NCI-H748 (cell line): ENCODE measurements at regions not wholly inside any gene's neighbourhood (a gene's known extent, or its start where the extent isn't known, plus 50 kb on each side); places are given as distances from the start of the nearest gene placed in this dataset.
"Not testable (repeated sequence)": the region's sequence is repeated elsewhere in the genome, so short reads cannot be mapped to it uniquely, and the experiment has no call there.

Source experiments
- DNase-seq: peaks from one replicate; lab custom pipeline; 2025; ENCODE audit not compliant: unreplicated experiment; lab: John Stamatoyannopoulos, UW

GRCh38 chr4:116055857-116056827 is 942.7 kb upstream of the NDST4 start:
- DNase-seq: peak; percentile 36

- DNase-seq: no peak
These were observed 913.9 kb upstream of the NDST4 start for GRCh38 chr4:116027311-116027710.

GRCh38 chr4:116024954-116025708 is 911.7 kb upstream of the NDST4 start:
- DNase-seq: peak; percentile 21

DNA sequence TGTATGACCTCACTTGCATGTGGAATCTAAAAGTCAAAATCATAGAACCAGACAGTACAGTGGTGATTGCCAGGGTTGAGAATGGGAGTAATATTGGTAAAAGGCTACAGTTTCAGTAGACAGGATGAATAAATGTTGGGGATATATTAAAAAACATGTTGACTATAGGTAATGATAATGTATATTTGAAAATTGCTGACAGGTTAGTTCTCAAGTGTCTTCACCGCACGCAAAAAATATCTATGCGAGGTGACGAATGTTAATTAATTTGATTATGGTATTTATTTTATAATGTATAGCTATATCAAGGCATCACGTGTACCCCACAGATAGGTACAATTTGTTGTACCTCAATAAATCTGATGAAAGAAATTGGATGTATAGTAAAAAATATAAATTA is 909.6 kb upstream of the NDST4 start:
- DNase-seq: no peak

GRCh38 chr4:116020141-116020722 is 906.8 kb upstream of the NDST4 start:
- peak; percentile 18 for DNase-seq

- no peak for DNase-seq
These were observed 905.4 kb upstream of the NDST4 start for GRCh38 chr4:116018831-116019230.

DNA sequence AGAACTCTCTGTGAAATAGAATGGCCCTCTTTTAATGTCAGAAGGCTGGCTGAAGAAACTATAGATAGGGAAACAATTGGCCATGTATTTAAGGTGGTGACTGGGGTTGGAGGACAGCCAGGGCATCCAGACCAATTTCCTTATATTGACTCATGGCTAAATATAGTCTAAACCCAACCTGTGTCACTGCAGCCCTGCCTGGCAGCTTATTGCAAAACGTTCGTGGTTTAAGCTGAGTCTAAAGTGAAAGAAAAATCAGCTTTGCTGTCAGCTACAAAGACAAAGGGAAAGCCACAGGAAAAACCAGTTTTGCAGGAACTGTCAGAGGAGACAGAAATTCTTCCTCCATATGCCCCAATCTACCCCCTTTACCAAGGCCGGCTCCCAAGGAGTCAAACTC is 902.8 kb upstream of the NDST4 start:
- DNase-seq: peak; percentile 34

DNA sequence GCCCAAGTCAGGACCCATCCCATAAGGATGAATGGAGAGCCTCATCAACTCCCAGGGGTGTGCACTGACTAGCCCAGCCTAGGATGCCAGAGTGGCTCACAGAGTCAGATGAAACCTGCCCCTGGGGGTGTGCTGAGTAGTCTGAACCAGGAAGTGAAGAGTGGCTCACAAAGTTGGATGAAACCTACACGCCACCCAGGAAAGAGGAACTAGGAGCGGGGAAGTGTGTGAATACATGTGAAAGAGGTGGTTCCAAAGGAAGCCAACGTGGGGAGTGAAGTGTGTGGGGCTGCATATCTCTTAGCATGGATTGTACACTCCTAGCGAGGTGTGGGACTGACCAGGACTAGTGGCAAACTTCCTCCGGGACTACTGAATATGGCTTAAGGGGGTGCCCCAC is 902.1 kb upstream of the NDST4 start:
- no peak for DNase-seq

DNA sequence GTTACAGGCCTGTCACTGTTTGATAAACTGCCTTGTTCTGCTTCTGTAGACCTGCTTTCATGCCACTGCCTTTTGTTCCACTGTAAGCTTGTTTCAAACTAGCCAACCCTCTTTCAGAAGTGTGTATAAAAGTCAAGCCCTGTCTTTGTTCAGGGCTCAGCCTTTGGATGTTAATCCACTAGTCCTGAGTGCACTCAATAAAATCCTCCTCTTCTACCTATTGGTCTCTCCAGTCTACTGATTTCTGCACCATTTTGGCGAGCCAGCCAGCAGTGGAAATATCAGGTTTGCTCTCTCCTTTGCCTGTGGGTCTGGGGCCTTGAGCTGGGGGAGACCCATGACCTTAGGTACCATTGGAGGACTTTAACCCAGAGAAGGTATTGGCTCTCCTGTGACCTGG is 901.6 kb upstream of the NDST4 start:
- DNase-seq: no peak

DNA sequence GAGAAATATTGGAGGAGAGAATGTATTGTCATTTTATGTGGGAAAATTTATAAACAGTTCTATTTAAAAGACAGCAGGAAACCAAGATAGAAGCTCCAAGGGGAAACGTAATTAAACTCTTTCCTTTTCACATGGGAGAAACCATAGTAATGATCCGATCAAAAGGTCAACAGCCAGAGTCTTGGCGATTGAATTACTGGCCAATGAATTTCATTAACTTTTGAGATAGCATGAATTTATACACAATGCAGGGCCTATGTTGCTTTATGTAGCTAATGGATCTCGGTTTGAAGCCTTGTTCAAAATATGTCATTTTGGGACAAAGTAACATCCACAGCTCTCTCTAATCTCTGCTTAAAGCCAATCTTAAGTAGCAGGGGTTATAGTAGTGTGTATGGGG is 897.5 kb upstream of the NDST4 start:
- no peak for DNase-seq

- DNase-seq: no peak
These were observed 892.3 kb upstream of the NDST4 start for GRCh38 chr4:116005806-116006088.

DNA sequence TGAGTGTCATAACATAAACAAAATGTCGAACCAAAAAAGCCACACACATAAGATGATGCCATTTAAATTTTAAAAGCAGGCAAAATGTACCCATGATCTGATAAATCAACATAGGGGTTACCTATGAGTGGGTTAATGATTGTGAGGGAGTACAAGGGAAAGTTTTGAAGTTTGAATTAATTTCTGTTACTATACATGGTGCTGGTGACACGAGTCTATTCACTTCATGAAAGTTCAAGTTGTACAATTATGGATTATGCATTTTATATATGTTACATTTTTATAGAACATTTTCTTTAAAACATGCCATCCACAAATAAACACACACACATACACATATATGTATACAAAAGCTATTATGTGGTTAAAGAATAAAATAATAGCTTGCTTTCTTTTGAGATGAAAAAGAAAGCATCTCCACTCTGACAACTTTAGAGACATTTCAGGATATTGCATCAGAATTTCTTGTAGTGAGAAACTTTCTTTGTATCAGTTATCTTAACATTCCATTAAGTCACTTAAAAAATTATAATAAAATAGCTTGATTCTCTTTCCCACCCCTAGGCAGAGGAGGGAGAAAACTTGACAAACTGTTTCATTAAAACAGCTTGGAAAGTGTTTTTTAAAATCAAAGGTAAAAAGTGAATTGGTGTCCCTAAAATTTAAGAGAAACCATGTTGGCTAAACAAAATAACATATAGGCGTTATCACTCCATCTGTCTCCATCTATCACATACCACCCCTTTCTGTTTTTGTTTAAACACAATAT is 891.8 kb upstream of the NDST4 start:
- DNase-seq: no peak

DNA sequence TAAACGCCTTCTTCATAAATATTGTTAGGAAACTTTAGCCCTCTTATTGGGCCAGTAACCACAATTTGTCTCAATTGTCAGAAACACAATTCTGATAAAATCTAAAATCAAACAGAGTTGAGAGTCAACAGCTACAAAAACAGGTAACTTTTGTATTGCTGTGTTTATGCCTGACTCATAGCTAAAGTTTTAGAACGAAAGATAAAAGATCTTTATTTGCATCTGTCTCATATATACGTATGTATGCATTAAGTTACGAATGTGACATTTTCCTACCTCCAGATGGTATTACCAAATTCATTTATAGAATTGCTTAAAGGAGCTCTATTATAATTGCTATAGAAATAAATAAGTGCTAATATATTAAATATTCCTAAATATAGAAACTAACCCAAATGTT is 887.9 kb upstream of the NDST4 start:
- no peak for DNase-seq

- no peak for DNase-seq
These were observed 873.2 kb upstream of the NDST4 start for GRCh38 chr4:115986573-115986972.

- not testable (repeated sequence) for DNase-seq
These were observed 862.1 kb upstream of the NDST4 start for GRCh38 chr4:115975421-115976001.

DNA sequence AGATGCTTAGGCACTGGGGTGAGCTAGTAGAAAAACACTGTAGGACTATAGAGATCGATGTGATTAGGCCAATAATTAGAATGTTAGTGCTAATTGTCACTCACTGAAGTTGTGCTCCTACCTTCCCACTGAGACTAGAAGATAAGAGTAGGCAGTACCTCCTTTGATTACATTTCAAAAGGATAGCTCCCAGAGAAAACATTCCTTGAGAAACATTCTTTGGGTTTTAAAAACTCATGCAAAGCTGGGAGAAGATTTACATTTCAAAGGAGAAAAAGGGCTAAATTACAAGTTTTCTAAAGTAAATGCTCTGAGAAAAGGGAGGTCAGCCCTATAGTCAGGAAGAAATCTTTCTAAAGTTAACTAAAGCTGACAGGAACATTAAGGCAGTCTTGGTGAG is 860.3 kb upstream of the NDST4 start:
- no peak for DNase-seq

DNA sequence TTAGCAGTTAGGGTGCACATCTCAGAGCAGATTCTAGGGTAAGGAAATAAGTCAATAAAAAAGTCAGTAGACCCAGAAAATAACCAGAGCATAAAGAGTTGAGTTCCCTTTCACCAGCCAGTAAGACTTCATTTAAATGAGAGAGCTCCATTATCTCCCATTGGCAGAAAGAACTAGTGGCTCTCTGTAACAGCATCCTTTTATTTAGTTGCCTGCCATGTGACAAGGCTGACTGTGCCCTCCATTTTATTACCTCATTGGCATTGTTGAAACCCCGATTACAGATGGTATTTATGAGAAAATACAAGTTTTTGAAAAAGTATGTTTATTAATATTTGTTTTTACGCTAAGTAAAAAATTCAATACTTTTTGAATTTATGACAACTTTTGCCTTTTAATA is 859.5 kb upstream of the NDST4 start:
- DNase-seq: no peak

DNA sequence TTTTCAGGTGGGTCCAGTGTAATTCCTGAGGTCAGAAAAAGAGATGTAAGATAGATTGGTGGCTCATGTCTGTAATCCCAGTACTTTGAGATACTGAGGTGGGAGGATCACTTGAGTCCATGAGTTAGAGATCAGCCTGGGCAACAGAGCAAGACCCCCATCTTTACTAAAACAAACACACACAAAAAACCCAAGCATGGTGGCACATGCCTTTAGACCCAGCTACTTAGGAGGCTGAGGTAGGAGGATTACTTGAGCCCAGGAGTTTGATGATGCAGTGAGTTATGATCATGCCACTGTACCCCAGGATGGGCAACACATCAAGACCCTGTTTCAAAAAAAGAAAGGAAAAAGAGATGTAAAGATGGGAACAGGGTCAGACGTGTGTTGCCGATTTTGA is 857.4 kb upstream of the NDST4 start:
- DNase-seq: no peak

DNA sequence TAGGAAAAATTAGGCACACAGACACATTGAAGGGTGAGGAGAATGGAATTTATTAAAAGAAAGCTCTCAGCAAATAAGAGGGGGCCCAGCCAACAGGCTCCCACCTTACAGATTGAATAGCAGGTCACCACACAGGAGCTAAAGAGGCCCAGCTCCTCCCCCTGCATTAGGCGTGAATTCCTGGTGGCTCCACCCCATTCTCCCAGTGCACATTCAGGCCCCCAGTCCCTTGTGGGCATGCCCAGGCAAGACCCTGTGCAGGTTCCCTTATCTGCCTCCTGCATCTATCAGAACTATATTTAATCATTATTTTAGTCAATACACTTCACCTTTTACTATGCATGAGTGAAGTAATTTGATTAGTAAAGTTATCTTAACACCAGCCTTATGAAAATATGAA is 856.3 kb upstream of the NDST4 start:
- no peak for DNase-seq

DNA sequence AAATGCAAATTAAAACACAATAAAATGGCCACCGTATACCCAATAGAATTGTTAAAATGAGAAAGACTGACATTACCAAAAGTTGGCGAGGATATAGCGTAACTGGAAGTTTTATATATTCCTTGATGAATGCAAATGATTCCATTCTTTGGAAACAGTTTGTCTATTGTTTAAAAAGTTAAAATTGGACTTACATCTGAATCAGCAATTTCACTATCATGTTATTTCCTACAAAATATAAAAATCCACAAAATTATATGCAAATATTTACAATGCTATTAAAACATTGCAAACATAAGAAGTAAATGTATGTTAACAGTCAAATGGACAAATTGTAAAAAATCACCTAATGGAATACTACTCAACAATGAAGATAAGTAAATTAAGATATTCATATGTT is 852.2 kb upstream of the NDST4 start:
- DNase-seq: no peak
